ENCODE measurements at regions not wholly inside any gene's neighbourhood (a gene's known extent, or its start where the extent isn't known, plus 50 kb on each side); places are given as distances from the start of the nearest gene placed in this dataset.
A peak's percentile ranks its signal among the peaks of the same experiment; 100 is the strongest.
"Not testable (repeated sequence)": the region's sequence is repeated elsewhere in the genome, so short reads cannot be mapped to it uniquely, and the experiment has no call there.

GRCh38 chr5:13215370-13215769 is 729.1 kb downstream of the DNAH5 start:
- DNase-seq: no peak

- DNase-seq: no peak
These were observed 730.3 kb downstream of the DNAH5 start for GRCh38 chr5:13214182-13214581.

GRCh38 chr5:13212886-13213285 is 731.6 kb downstream of the DNAH5 start:
- DNase-seq: no peak

GRCh38 chr5:13211064-13211463 is 733.4 kb downstream of the DNAH5 start:
- DNase-seq: no peak

GRCh38 chr5:13207112-13207511 is 737.4 kb downstream of the DNAH5 start:
- DNase-seq: no peak

GRCh38 chr5:13201022-13201421 is 743.5 kb downstream of the DNAH5 start:
- no peak for DNase-seq

GRCh38 chr5:13198226-13198625 is 746.3 kb downstream of the DNAH5 start:
- DNase-seq: not testable (repeated sequence)

GRCh38 chr5:13189532-13189931 is 755.0 kb downstream of the DNAH5 start:
- DNase-seq: no peak

- DNase-seq: peak; percentile 12
These were observed 756.1 kb downstream of the DNAH5 start for GRCh38 chr5:13188371-13188770.

- no peak for DNase-seq
These were observed 757.3 kb downstream of the DNAH5 start for GRCh38 chr5:13187186-13187585.

- no peak for DNase-seq
These were observed 758.3 kb downstream of the DNAH5 start for GRCh38 chr5:13186177-13186576.

GRCh38 chr5:13179407-13180087 is 764.9 kb downstream of the DNAH5 start:
- no peak for DNase-seq

GRCh38 chr5:13143630-13144029 is 800.9 kb downstream of the DNAH5 start:
- no peak for DNase-seq

- no peak for DNase-seq
These were observed 801.3 kb downstream of the DNAH5 start for GRCh38 chr5:13143214-13143613.

GRCh38 chr5:13133951-13134350 is 810.5 kb downstream of the DNAH5 start:
- DNase-seq: no peak

GRCh38 chr5:13115476-13115875 is 829.0 kb downstream of the DNAH5 start:
- no peak for DNase-seq

GRCh38 chr5:13108265-13108664 is 836.2 kb downstream of the DNAH5 start:
- no peak for DNase-seq

- DNase-seq: no peak
These were observed 837.0 kb downstream of the DNAH5 start for GRCh38 chr5:13107537-13107936.

GRCh38 chr5:13081116-13081515 is 863.4 kb downstream of the DNAH5 start:
- peak; percentile 11 for DNase-seq

- not testable (repeated sequence) for DNase-seq
These were observed 871.6 kb downstream of the DNAH5 start for GRCh38 chr5:13072936-13073335.

GRCh38 chr5:13063088-13063487 is 881.4 kb downstream of the DNAH5 start:
- no peak for DNase-seq

GRCh38 chr5:13045897-13046551 is 898.5 kb downstream of the DNAH5 start:
- DNase-seq: no peak

GRCh38 chr5:13034061-13034460 is 910.4 kb downstream of the DNAH5 start:
- DNase-seq: no peak

GRCh38 chr5:13029211-13029610 is 915.3 kb downstream of the DNAH5 start:
- no peak for DNase-seq

- peak; percentile 8 for DNase-seq
These were observed 916.6 kb downstream of the DNAH5 start for GRCh38 chr5:13027874-13028273.
